OCI-LY7 (cell line): ENCODE measurements at regions not wholly inside any gene's neighbourhood (a gene's known extent, or its start where the extent isn't known, plus 50 kb on each side); places are given as distances from the start of the nearest gene placed in this dataset.

Source experiments
- EZH2phosphoT487 ChIP-seq: fragments of 200-600 bp; sonication (generic); IDR thresholded peaks from 2 replicates; pipeline ENCODE4 v1.6.1; 2018; ENCODE audit warnings: low read depth, borderline replicate concordance, mild to moderate bottlenecking, mixed run types, antibody characterized with exemption, low read length, moderate library complexity, mixed read lengths
- TF ChIP-seq, protein P1 (sequence below): fragments of 200-600 bp; sonication (generic); conservative IDR thresholded peaks from 2 replicates; pipeline ENCODE4 v1.5.1; 2014; ENCODE audit warnings: mild to moderate bottlenecking, antibody characterized with exemption, low read length, moderate library complexity, mixed read lengths

DNA sequence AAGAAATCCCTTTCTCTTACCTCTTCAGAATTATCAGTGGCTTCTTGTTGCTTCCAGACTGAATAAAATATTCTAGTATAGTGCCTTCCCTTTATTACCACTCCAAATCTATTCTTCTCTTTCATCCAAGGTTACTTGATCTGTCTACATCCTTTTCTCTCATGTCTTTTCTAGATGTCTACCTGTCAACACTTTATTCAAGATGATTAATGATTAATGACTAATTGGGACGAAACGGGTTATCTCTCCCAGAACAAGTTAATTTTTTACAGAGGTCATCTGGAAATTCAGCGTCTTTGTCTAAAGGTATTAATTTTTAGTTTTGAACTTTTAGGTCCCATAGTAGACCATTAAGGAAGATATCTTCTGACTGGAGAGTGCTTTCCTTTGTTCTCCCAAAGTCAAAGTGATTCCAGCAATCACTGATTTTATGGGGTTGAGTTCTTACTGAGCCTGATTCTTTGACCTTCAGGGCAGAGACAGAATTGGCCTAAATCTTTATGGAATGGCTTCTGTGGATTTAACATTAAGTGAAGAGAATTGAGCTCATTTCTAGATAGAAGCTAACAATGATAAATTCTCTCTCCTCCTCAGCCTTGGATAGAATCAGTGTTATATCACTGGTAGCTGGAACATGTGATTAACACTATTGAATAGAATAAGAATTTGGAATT lies 335.4 kb upstream of the TEX13C start:
- no peak for TF ChIP-seq EZH2phosphoT487
- TF ChIP-seq, protein P1, sequence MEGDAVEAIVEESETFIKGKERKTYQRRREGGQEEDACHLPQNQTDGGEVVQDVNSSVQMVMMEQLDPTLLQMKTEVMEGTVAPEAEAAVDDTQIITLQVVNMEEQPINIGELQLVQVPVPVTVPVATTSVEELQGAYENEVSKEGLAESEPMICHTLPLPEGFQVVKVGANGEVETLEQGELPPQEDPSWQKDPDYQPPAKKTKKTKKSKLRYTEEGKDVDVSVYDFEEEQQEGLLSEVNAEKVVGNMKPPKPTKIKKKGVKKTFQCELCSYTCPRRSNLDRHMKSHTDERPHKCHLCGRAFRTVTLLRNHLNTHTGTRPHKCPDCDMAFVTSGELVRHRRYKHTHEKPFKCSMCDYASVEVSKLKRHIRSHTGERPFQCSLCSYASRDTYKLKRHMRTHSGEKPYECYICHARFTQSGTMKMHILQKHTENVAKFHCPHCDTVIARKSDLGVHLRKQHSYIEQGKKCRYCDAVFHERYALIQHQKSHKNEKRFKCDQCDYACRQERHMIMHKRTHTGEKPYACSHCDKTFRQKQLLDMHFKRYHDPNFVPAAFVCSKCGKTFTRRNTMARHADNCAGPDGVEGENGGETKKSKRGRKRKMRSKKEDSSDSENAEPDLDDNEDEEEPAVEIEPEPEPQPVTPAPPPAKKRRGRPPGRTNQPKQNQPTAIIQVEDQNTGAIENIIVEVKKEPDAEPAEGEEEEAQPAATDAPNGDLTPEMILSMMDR = no peak
